ENCODE measurements at regions not wholly inside any gene's neighbourhood (a gene's known extent, or its start where the extent isn't known, plus 50 kb on each side); places are given as distances from the start of the nearest gene placed in this dataset.

DNA sequence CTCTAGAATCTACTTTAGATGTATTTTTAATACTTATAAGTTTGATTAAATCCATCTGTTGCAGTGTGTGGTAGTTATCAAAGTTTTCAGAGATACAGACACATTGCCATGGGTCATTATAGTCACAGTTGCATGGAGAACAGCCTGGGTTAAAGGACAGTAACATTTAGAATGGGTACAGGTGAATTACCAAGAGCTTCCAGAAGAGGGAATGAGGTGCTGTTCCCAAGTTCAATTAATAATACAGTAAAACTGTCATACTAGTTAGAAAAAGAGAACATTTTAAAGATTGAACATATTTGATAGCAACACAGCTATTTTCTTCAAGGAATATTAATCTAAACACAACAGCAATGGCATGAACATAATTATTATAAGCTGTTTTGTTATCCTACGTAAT, 322.6 kb upstream of the SLC10A2 start:
- TF ChIP-seq EZH2 (IDR thresholded peaks at IDR 0.05) (no peak), POLR2AphosphoS5 (IDR thresholded peaks at IDR 0.05; ENCODE audit: borderline replicate concordance, low read depth, low read length) (no peak), FOXP2 (optimal IDR thresholded peaks at IDR 0.05; ENCODE audit: control extremely low read depth, extremely low read length, insufficient read depth) (no peak)

Measured in SK-N-MC (cell line).